Cardiac fibroblast (primary cell): ENCODE measurements at regions not wholly inside any gene's neighbourhood (a gene's known extent, or its start where the extent isn't known, plus 50 kb on each side); places are given as distances from the start of the nearest gene placed in this dataset.

ENCODE experiments used
- DNase-seq, 2 donors: peaks; one replicate each; pipeline versions ENCODE4 v3.0.0 to v3.0.0-alpha.2; 2010; ENCODE audit warnings: low read depth in 2 of 2
- H3K4me3 ChIP-seq, 2 donors: replicated peaks in 1 of 2; 1 replicate in 1 of 2; 2 replicates in 1 of 2; pipeline ENCODE4 v1.5.1; 2011; ENCODE audit warnings: low read depth in 2 of 2, low read length in 2 of 2, mild to moderate bottlenecking in 2 of 2, moderate library complexity in 1 of 2
- CTCF ChIP-seq: IDR thresholded peaks from one replicate; pipeline ENCODE4 v1.5.1; 2011; ENCODE audit warnings: low read depth, mild to moderate bottlenecking, low read length, inconsistent platforms

- DNase-seq = no peak
- no peak overlapping the region for H3K4me3 ChIP-seq
- no peak for TF ChIP-seq CTCF
Measured at GRCh38 chr3:168850109-168850508, 754.4 kb upstream of the GOLIM4 start.

- peak; percentile 49 for TF ChIP-seq CTCF
- H3K4me3 ChIP-seq = no peak overlapping the region
- DNase-seq = peak; percentile 58 to 71
Measured at GRCh38 chr3:168847291-168847883, 751.7 kb upstream of the GOLIM4 start.

GRCh38 chr3:168844894-168845482 is 749.3 kb upstream of the GOLIM4 start:
- no peak for DNase-seq
- no peak overlapping the region for H3K4me3 ChIP-seq
- no peak for TF ChIP-seq CTCF

GRCh38 chr3:168844472-168844871 is 748.7 kb upstream of the GOLIM4 start:
- no peak for DNase-seq
- no peak overlapping the region for H3K4me3 ChIP-seq
- TF ChIP-seq CTCF = no peak

- no peak overlapping the region for H3K4me3 ChIP-seq
- DNase-seq = no peak
- no peak for TF ChIP-seq CTCF
Measured at GRCh38 chr3:168843481-168843880, 747.8 kb upstream of the GOLIM4 start.

GRCh38 chr3:168839653-168840052 is 743.9 kb upstream of the GOLIM4 start:
- H3K4me3 ChIP-seq = no peak overlapping the region
- TF ChIP-seq CTCF = no peak
- DNase-seq = no peak

GRCh38 chr3:168834558-168834957 is 738.8 kb upstream of the GOLIM4 start:
- no peak for DNase-seq
- H3K4me3 ChIP-seq = no peak overlapping the region
- TF ChIP-seq CTCF = no peak
